ENCODE measurements at regions not wholly inside any gene's neighbourhood (a gene's known extent, or its start where the extent isn't known, plus 50 kb on each side); places are given as distances from the start of the nearest gene placed in this dataset.

GRCh38 chr22:27154717-27155116, 497.3 kb downstream of the MIAT start:
- H3K56ac ChIP-seq (ENCODE audit: low read length): no peak overlapping the region
- no peak overlapping the region for H3K4me2 ChIP-seq (ENCODE audit: low read length)
- H2AK5ac ChIP-seq (ENCODE audit: low read length): no peak overlapping the region
- no peaks in the 10 kb centered on the region for H3K79me2 ChIP-seq (ENCODE audit: control insufficient read depth, insufficient read depth, low read length)
- H3K4me1 ChIP-seq (ENCODE audit: control insufficient read depth, low read depth, low read length): peaks cover 3% of the 10 kb centered on the region
- H3K27me3 ChIP-seq (ENCODE audit: insufficient read depth, low read length, poor library complexity): no peaks in the 10 kb centered on the region
- H2BK5ac ChIP-seq (ENCODE audit: low read length): no peak overlapping the region
- no peak overlapping the region for H3K18ac ChIP-seq (ENCODE audit: low read length)
- H3K9ac ChIP-seq (ENCODE audit: low read length): no peak overlapping the region
- no peak overlapping the region for H2BK15ac ChIP-seq (replicated peaks; ENCODE audit: low read depth)
- no peak overlapping the region for H4K5ac ChIP-seq (ENCODE audit: low read length)
- no peak overlapping the region for H3K27ac ChIP-seq (ENCODE audit: low read depth, low read length)
- H3K36me3 ChIP-seq (ENCODE audit: control insufficient read depth, insufficient read depth, low read length): no peaks in the 10 kb centered on the region
- no peak overlapping the region for H4K8ac ChIP-seq (ENCODE audit: low read depth, low read length)
- no peak for DNase-seq
- no peak overlapping the region for H3K23ac ChIP-seq (ENCODE audit: low read length)
- no peak overlapping the region for H2BK120ac ChIP-seq (ENCODE audit: low read depth, low read length)
- H3K79me1 ChIP-seq (ENCODE audit: low read length): no peaks in the 10 kb centered on the region
- WGBS (ENCODE audit: extremely low coverage, insufficient coverage, low lambda C conversion rate): no CpG with 5 or more reads among the region's 12 CpGs
- H3K4me3 ChIP-seq (ENCODE audit: low read length): no peak overlapping the region
- H3K4ac ChIP-seq (ENCODE audit: low read depth, low read length): no peak overlapping the region

GRCh38 chr22:27156821-27157489, 499.6 kb downstream of the MIAT start:
- no peak overlapping the region for H4K8ac ChIP-seq (ENCODE audit: low read depth, low read length)
- no peaks in the 10 kb centered on the region for H3K79me2 ChIP-seq (ENCODE audit: control insufficient read depth, insufficient read depth, low read length)
- H3K4me1 ChIP-seq (ENCODE audit: control insufficient read depth, low read depth, low read length): peaks cover 8% of the 10 kb centered on the region
- H3K23ac ChIP-seq (ENCODE audit: low read length): no peak overlapping the region
- H3K4me2 ChIP-seq (ENCODE audit: low read length): no peak overlapping the region
- no peak overlapping the region for H4K5ac ChIP-seq (ENCODE audit: low read length)
- no peak overlapping the region for H3K4ac ChIP-seq (ENCODE audit: low read depth, low read length)
- no peaks in the 10 kb centered on the region for H3K79me1 ChIP-seq (ENCODE audit: low read length)
- no peak overlapping the region for H3K56ac ChIP-seq (ENCODE audit: low read length)
- no peaks in the 10 kb centered on the region for H3K36me3 ChIP-seq (ENCODE audit: control insufficient read depth, insufficient read depth, low read length)
- no peak overlapping the region for H3K18ac ChIP-seq (ENCODE audit: low read length)
- H3K27me3 ChIP-seq (ENCODE audit: insufficient read depth, low read length, poor library complexity): no peaks in the 10 kb centered on the region
- no peak overlapping the region for H3K9ac ChIP-seq (ENCODE audit: low read length)
- H2BK15ac ChIP-seq (replicated peaks; ENCODE audit: low read depth): no peak overlapping the region
- no peak for DNase-seq
- no peak overlapping the region for H2AK5ac ChIP-seq (ENCODE audit: low read length)
- no peak overlapping the region for H3K27ac ChIP-seq (ENCODE audit: low read depth, low read length)
- WGBS (ENCODE audit: extremely low coverage, insufficient coverage, low lambda C conversion rate): no CpG with 5 or more reads among the region's 8 CpGs
- H2BK120ac ChIP-seq (ENCODE audit: low read depth, low read length): no peak overlapping the region
- no peak overlapping the region for H2BK5ac ChIP-seq (ENCODE audit: low read length)
- no peak overlapping the region for H3K4me3 ChIP-seq (ENCODE audit: low read length)

GRCh38 chr22:27157666-27158370, 500.4 kb downstream of the MIAT start:
- Histone ChIP-seq H3K23ac (ENCODE audit: low read length) (no peak overlapping the region), H3K79me1 (ENCODE audit: low read length) (no peaks in the 10 kb centered on the region), H3K27me3 (ENCODE audit: insufficient read depth, low read length, poor library complexity) (no peaks in the 10 kb centered on the region), H3K4ac (ENCODE audit: low read depth, low read length) (no peak overlapping the region), H4K8ac (ENCODE audit: low read depth, low read length) (no peak overlapping the region), H3K79me2 (ENCODE audit: control insufficient read depth, insufficient read depth, low read length) (no peaks in the 10 kb centered on the region), H2BK120ac (ENCODE audit: low read depth, low read length) (no peak overlapping the region), H2AK5ac (ENCODE audit: low read length) (no peak overlapping the region), H3K56ac (ENCODE audit: low read length) (no peak overlapping the region), H3K4me1 (ENCODE audit: control insufficient read depth, low read depth, low read length) (peaks cover 8% of the 10 kb centered on the region), H2BK5ac (ENCODE audit: low read length) (no peak overlapping the region), H3K9ac (ENCODE audit: low read length) (no peak overlapping the region), H4K5ac (ENCODE audit: low read length) (no peak overlapping the region), H3K27ac (ENCODE audit: low read depth, low read length) (no peak overlapping the region), H3K4me2 (ENCODE audit: low read length) (no peak overlapping the region), H2BK15ac (replicated peaks; ENCODE audit: low read depth) (no peak overlapping the region), H3K36me3 (ENCODE audit: control insufficient read depth, insufficient read depth, low read length) (no peaks in the 10 kb centered on the region), H3K18ac (ENCODE audit: low read length) (no peak overlapping the region), H3K4me3 (ENCODE audit: low read length) (no peak overlapping the region)
- no peak for DNase-seq
- no CpG with 5 or more reads among the region's 13 CpGs for WGBS (ENCODE audit: extremely low coverage, insufficient coverage, low lambda C conversion rate)

GRCh38 chr22:27159016-27159415, 501.6 kb downstream of the MIAT start:
- no peaks in the 10 kb centered on the region for H3K27me3 ChIP-seq (ENCODE audit: insufficient read depth, low read length, poor library complexity)

GRCh38 chr22:27159716-27160295, 502.4 kb downstream of the MIAT start:
- Histone ChIP-seq H2BK120ac (ENCODE audit: low read depth, low read length) (no peak overlapping the region), H3K36me3 (ENCODE audit: control insufficient read depth, insufficient read depth, low read length) (no peaks in the 10 kb centered on the region), H3K4ac (ENCODE audit: low read depth, low read length) (no peak overlapping the region), H3K27ac (ENCODE audit: low read depth, low read length) (no peak overlapping the region), H3K79me1 (ENCODE audit: low read length) (no peaks in the 10 kb centered on the region), H3K4me1 (ENCODE audit: control insufficient read depth, low read depth, low read length) (peaks cover 8% of the 10 kb centered on the region), H3K4me2 (ENCODE audit: low read length) (no peak overlapping the region), H3K79me2 (ENCODE audit: control insufficient read depth, insufficient read depth, low read length) (no peaks in the 10 kb centered on the region), H4K5ac (ENCODE audit: low read length) (no peak overlapping the region), H3K56ac (ENCODE audit: low read length) (peak overlapping the region; percentile 29), H4K8ac (ENCODE audit: low read depth, low read length) (no peak overlapping the region), H3K23ac (ENCODE audit: low read length) (no peak overlapping the region), H2BK15ac (replicated peaks; ENCODE audit: low read depth) (no peak overlapping the region), H3K4me3 (ENCODE audit: low read length) (no peak overlapping the region), H3K9ac (ENCODE audit: low read length) (no peak overlapping the region), H2AK5ac (ENCODE audit: low read length) (no peak overlapping the region), H3K18ac (ENCODE audit: low read length) (no peak overlapping the region), H3K27me3 (ENCODE audit: insufficient read depth, low read length, poor library complexity) (no peaks in the 10 kb centered on the region), H2BK5ac (ENCODE audit: low read length) (no peak overlapping the region)
- WGBS (ENCODE audit: extremely low coverage, insufficient coverage, low lambda C conversion rate): no CpG with 5 or more reads among the region's 10 CpGs
- DNase-seq: peak; percentile 55

More at GRCh38 chr22:27159016-27159415, 501.6 kb downstream of the MIAT start:
- Histone ChIP-seq H3K56ac (ENCODE audit: low read length) (no peak overlapping the region), H3K4me2 (ENCODE audit: low read length) (no peak overlapping the region), H2BK120ac (ENCODE audit: low read depth, low read length) (no peak overlapping the region), H3K18ac (ENCODE audit: low read length) (no peak overlapping the region), H3K4ac (ENCODE audit: low read depth, low read length) (no peak overlapping the region), H3K79me1 (ENCODE audit: low read length) (no peaks in the 10 kb centered on the region), H3K23ac (ENCODE audit: low read length) (no peak overlapping the region), H2BK5ac (ENCODE audit: low read length) (no peak overlapping the region), H2AK5ac (ENCODE audit: low read length) (no peak overlapping the region), H3K4me3 (ENCODE audit: low read length) (no peak overlapping the region), H2BK15ac (replicated peaks; ENCODE audit: low read depth) (no peak overlapping the region), H4K5ac (ENCODE audit: low read length) (no peak overlapping the region), H3K4me1 (ENCODE audit: control insufficient read depth, low read depth, low read length) (peaks cover 8% of the 10 kb centered on the region), H3K27ac (ENCODE audit: low read depth, low read length) (no peak overlapping the region), H3K79me2 (ENCODE audit: control insufficient read depth, insufficient read depth, low read length) (no peaks in the 10 kb centered on the region), H4K8ac (ENCODE audit: low read depth, low read length) (no peak overlapping the region), H3K9ac (ENCODE audit: low read length) (no peak overlapping the region), H3K36me3 (ENCODE audit: control insufficient read depth, insufficient read depth, low read length) (no peaks in the 10 kb centered on the region)
- no CpG with 5 or more reads among the region's 8 CpGs for WGBS (ENCODE audit: extremely low coverage, insufficient coverage, low lambda C conversion rate)
- no peak for DNase-seq

All from mesendoderm (in vitro differentiated cells).